ENCODE measurements at regions not wholly inside any gene's neighbourhood (a gene's known extent, or its start where the extent isn't known, plus 50 kb on each side); places are given as distances from the start of the nearest gene placed in this dataset.
A peak's percentile ranks its signal among the peaks of the same experiment; 100 is the strongest.

DNA sequence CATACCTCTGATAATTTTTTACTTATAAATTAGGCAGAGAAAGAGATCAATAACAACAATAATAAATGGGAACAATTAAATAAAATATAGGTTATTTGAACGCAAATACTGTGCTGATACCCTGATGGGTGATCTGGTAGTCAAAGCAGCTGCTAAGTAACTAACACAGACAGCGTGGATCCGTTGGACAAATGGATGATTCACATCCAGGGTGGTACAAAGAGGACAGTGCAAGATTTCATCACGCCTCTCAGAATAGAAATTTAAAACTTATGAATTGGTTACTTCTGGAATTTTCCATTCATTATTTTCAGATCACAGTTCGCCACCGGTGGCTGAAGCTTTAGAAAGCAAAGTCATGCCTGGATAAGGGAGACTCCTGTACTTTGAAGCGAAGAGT lies 1066.0 kb upstream of the ADGRL3 start:
- DNase-seq, result no peak

DNA sequence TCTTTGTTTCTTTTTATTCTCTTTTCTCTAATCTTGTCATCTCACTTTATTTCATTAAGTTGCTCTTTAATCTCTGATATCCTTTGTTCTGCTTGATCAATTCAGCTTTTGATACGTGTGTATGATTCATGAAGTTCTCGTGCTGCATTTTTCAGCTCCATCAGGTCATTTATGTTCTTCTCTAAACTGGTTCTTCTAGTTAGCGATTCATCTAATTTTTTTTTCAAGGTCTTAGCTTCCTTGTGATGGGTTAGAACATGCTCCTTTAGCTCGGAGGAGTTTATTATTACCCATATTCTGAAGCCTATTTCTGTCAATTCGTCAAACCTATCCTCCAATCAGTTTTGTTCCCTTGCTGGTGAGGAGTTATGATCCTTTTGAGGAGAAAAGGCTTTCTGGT lies 1045.0 kb upstream of the ADGRL3 start:
- DNase-seq, result no peak

DNA sequence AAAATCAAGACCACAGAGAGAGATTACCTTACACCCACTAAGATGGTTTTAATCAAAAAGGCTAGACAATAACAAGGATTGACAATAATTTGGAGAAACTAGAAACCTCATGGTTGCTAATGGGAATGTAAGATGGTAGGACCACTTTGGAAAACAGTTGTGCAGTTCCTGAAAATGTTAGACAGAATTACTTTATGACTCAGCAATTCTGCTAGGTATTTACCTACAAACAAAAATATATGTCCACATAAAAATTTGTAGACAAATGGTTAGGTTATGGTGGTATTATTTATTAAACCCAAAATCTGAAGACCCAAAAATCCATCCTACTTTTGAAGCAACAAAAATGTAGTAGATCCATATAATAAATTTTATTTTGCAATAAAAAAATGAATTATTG lies 1027.0 kb upstream of the ADGRL3 start:
- no peak for DNase-seq

DNA sequence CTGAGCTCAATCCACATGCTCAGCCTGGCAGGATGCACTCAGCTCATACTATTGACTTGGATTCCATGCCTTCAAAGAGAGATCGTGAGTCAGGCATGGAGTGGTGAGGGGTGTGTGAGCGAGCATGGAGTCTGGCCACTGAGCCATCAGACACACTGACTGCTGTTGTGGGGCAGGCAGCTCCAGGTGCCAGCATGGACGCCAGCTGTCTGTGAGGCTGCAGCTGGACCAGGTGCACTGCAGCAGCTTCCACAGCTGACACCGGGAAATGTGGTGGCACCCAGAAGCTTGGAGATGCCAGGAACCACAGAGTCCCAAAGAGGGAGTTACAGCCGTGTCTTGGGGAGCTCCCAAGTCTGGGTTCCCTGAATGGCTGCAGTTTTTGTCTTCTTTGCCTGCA lies 1026.4 kb upstream of the ADGRL3 start:
- DNase-seq, result no peak

DNA sequence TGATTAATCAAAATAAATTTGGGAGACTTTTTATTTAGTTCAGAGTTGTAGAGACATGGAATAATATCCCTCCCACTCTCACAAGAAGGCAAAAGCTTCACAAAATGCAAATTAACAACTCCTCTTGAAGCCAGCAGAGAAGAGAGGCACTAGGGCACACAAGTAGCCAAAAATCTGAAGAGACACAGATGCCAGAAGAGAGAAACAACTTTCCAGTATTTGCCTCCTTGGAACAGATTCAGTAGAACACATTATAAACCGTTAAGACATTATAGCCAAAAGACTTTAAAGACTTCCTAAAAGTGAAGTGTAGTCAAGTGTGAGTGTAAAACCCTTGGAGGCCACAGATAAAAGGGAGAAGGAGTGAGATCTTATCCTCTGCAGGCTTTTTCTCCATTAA lies 1024.9 kb upstream of the ADGRL3 start:
- DNase-seq, result no peak

DNA sequence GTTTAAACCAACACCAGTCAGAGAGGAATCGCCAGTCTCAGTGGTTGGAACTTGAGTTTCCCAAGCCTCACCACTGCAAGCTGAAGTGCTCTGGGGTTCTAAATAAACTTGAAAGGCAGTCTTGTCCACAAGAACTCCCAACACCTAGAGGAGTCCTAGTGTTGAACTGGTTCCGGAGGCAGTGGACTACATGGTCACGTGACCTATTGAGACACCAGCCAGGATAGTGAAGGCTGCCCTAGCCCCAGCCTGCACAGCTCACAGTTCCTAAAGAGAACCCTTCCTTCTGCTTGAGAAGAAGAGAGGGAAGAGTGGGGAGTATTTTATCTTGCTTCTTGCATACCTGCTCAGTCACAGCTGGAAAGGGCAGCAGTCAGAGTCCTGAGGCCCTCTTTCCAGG lies 1012.7 kb upstream of the ADGRL3 start:
- DNase-seq, result no peak

DNA sequence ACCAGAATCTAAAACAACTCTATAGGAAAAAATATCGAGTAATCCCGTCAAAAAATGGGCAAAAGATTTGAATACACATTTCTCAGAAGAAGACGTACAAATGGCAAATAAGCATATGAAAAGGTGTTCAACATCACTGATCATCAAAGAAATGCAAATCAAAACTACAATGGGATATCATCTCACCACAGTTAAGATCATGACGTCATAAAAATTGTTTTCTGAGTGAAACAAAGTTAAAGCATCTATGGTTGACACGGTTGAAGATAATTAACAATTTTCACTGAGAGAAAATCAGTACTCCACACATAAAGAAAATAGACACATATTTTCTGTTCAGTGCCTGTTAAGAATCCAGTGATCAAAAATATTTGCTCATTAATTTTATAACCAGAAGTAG lies 1010.8 kb upstream of the ADGRL3 start:
- no peak for DNase-seq

DNA sequence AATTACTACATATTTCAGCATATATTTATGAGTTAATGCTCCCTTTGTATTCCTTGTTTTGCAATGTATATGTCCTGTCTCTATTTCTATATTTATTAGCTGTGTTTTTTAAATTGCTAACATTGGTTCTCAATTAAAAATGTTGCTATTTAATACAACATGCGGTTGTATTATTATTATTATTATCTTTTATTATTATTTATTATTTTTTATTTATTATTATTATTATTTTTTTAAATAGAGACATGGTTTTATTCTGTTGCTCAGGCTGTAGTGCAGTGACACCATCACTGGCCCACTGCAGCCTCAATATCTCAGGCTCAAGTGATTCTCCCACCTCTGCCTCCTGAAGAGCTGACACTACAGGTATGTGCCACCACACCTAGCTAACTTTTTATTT lies 1005.9 kb upstream of the ADGRL3 start:
- DNase-seq, result no peak

DNA sequence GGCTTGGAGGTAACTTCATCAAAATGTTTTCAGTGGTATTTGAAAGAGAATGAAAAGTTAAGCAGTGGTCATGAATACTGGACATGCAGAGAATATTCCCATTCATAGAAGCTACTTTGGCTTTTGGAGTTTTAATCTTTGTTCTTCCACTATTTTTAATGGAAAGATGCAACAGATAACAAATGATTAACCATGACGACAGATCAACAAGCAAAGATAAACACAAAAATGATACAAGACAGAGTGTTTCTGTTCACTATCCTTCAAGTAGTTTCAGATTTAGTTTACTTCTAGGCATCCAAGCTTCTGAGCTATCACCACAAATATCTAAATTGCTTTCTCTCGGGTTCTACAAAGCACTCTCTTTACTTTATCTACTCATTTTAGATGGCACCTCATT lies 1004.9 kb upstream of the ADGRL3 start:
- DNase-seq, result no peak

DNA sequence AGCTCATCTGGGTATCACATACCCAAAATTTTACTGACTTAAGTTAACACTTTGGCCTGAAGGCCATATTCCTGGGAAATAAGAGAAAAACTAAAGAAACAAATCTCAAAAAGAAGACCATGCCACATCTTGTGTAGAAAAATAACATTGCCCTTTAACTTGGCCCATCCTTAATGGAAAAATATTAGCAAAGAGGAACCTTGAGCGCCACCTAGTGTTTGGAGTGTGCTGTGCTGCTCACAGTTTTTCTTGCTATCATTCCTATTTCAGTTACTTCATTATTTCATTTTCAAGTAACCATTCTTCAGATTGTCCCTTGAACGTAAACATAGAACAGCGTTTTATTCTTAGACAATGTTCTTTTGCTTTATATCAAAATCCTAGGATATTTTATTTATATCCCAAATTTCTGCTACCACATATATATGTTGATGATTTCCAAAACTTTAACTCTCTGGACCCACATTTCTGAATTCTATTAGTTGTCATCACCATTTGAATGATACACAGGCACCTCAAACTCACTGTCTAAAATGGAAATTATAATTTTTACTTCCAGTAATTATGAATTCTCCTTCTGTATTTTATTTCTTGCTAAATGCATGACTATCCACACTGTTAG lies 999.0 kb upstream of the ADGRL3 start:
- peak; percentile 17 to 45 for DNase-seq

DNA sequence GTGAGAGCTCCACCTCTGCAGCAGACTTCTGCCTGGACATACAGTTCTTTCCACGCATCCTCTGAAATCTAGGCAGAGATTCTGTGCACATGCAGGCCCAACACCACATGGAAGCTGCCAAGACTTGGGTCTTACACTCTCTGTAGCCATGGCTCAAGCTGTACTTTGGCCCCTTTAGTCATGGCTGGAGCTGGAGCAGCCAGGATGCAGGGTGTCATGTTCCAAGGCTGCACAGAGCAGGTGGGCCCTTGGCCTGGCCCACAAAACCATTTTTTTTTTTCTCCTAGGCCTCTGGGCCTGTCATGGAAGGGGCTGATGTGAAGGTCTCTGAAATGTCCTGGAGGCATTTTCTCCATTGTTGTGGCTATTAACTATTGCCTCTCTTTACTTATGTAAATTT lies 990.5 kb upstream of the ADGRL3 start:
- no peak for DNase-seq

DNA sequence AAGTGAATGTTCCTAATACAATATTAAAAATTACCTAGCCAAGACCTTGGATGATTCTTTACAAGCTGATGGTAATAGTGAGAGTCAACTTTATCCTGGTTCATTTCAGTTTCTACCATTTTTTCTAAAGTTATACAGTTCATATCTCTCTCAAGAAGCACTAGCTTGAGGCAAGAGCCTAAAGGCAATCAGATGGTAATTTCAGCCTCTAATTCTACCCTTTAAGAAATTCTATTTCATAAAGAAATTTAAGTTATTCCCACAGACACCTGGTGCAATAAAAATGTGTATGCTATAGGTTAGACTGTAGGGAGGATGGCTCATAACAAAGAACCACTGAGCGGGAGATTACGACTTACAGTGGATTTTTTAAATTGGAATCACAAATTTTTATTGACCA lies 984.2 kb upstream of the ADGRL3 start:
- no peak for DNase-seq

DNA sequence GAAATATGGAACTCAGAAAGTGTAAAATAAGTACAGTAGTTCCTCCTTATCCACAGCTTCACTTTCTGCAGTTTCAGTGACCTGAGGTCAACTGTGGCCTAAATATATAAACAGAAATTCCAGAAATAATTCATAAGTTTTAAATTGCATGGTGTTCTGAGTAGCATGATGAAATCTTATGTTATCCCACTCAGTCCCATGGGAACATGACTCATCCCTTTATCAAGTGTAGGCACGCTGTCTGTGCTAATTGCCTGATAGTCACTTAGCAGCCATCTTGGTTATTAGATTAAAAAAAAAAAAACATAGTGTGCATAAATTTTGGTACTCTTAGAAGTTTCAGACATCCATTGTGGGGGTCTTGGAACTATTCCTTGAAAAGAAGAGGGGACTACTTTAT lies 983.4 kb upstream of the ADGRL3 start:
- no peak for DNase-seq

DNA sequence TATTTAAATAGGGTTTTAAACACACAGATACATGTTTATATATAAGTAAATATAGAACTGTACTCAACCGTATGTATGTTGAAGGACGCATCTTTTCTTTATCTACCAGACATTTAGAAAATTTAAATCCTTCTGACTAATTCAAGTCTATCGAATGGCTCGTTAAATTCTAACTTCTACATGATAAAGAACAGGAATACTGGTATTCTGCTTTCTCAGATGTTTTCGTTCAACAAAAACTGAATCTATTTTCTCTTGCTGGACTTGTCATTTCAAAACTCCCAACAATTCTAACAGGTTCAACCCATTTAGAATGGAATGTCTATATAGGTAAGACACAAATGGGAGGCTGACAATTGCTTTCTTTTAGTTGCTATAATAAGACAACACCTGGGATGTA lies 978.3 kb upstream of the ADGRL3 start:
- no peak for DNase-seq

DNA sequence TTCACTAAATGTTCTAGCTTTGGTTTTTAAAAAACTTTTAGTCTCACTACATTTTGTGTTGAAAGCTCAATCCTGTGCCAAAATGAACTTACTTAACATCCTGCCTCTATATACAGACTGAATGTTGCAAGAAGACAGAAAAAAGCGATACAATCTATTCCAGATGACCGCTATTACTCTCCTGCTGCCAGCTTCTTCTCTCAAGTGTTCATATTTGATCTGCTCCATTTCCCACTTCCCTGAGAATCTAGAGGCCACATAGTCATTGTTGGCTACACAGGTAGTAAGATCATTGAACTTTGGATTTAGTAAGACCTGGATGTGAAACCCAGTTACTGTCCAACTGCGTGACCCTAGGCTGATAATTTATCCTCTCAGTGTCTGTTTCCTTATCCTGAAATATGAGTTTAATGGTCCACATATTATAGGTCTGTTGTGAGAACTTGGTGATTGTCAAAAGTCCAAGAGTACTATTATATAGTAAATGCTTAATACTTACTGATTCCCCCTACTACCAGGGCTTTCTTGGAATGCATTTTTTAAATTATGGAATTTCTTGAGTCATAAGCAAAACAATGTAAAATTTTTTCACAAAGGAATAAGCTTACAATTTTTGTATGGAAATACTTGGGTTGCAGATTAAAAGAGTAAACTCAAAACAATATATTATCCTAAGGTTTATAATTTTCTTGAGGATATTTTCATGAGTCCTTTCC lies 976.8 kb upstream of the ADGRL3 start:
- peak; percentile 34 to 50 for DNase-seq

DNA sequence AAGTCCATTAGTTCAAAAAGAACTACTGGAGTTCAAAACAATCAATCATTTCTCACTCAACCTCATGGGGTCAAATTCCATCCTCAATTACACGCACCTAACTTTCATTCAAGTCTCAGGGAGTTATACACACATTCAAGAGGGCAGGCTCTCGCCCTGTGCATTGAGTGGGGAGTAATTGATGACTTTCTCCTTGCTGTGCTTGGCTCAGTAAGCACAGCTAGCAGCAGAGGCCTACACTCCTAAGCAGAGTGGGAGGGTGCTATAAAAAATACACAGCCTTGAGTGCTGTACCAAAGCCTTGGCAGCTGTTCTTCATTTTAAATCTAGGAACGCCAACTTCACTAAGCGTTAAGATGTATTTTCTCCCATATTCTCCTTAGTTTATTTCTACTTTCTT lies 958.3 kb upstream of the ADGRL3 start:
- DNase-seq, result no peak

DNA sequence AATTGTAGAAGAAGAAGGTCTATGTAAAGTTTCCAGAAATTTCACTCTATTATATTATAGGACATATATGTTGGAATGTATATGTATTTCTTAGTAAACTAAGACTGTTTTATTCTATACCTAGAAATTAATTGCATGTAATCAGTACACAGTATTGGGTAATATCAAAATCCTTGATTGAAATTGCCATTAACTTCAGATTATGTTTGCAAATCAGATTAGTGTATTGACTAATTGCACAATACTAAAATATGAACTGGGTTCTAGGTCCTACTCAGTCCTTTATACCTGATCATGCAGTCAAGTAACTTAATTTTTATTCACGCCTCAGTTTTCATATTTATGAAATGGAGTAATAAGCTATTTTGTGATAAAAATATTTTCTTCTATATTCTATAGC lies 950.3 kb upstream of the ADGRL3 start:
- DNase-seq, result no peak

DNA sequence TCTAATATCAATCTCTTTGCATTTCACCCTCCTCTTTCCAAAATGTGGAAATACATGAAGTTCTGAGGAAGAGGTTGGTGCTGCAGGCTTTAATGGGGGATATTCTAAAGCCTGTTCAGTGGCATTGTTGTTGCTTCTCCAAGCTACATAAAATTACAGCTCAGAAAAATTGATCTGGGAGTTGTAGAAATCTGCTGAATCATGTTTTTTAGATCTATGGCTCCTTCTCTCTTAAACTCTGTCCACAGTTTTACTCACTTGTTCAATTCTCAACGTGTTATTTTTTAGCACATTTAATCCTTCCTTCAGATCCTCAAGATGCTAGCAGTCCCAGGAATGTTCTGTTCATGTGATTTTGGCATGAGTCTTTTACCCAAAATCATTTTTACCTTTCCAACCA lies 949.5 kb upstream of the ADGRL3 start:
- DNase-seq, result no peak

DNA sequence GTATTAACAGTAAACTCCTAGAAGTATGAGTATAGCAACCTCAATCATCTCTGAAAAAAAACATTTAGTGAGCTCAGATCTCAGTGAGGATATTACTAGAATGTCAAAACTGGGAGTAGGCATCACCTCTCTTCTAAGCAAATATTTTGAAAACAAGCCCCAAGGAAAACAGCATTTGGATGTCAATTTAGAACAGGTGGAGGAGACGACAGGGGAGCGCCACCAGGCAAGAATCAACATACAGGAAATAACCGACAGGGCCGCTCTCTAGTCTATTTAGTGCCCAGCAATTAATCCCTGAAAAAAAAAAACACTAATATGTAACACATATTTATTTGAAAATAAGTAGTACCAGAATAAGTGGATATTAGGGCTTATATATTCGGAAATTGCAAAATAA lies 940.3 kb upstream of the ADGRL3 start:
- DNase-seq, result no peak

DNA sequence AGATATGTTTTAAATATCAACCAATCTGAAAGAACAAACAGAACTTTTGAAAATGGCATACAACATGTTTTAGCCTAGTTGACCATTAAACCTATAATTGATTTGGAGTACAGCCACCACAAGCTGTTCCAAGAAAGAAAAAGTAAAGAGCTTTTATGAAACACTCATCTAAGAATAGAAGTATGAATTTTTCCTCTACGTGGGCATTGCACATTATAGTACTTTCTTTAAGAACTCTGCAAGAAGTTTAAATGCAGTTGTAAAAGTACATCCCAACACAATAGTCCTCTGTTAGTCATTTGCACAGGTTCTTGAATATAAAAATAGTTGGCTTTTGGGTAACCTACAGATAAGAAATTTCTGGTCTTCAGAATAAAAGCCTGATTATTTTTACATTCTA lies 933.6 kb upstream of the ADGRL3 start:
- DNase-seq, result peak in 1 of 2 donors; percentile 24

DNA sequence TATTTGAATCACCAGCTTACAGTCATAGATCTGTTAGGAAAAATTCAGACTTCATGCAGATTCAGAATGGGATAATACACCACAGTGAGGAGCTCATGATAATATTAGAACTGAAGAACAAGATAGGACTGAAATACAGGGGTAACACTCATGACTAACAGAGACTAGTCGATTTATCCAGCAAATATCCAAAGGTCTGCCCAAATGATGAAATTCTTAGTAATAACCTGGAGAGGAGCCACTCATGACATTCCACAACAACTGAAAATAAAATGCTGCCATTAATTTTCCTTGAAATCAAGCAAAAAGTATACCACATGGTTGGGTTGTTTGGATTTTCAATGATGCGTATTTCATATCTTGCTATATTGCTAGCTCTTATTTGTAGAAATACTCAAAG lies 903.7 kb upstream of the ADGRL3 start:
- no peak for DNase-seq

DNA sequence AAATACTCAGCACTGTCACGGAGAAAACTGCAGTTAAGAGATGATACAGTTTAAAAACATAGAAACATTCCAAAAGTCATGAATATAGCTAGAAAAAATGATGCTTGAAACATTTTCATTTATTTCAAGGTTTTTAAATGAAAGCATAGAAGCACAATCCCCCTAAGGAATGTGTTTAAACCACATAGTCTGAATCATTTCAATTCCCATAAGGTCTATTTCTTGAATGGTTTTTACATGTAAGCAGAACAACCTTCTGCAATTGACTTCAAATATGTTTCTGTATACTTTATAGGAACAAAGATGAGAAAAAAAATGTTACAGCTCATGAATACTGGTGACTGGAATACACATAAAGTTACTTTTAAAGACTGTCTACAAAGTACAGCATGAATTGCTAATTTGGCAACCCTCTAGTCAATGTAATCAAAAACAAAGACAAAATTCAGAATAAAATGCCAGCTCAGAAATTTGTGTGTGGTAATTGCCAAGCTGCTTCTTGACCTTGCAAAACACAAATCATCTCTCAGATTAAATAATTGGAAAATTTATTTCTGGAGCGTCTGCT lies 886.4 kb upstream of the ADGRL3 start:
- no peak for DNase-seq

DNA sequence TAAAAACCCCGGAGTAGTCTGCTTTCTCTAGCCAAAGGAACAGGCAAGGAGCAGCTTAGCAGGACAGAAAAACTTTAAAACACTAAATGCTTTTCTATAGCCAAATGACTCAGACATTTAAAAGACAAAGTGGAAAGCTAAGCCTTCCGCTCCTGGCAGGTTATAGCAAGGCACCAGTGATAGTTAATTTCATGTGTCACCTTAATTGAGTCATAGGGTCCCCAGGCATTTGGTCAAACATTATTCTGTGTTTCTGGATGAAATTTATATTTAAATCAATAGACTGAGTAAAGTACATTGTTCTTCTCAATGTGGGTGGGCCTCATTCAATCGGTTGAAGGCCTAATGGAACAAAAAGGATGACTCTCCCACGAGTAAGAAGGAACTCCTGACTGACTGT lies 885.7 kb upstream of the ADGRL3 start:
- no peak for DNase-seq

DNA sequence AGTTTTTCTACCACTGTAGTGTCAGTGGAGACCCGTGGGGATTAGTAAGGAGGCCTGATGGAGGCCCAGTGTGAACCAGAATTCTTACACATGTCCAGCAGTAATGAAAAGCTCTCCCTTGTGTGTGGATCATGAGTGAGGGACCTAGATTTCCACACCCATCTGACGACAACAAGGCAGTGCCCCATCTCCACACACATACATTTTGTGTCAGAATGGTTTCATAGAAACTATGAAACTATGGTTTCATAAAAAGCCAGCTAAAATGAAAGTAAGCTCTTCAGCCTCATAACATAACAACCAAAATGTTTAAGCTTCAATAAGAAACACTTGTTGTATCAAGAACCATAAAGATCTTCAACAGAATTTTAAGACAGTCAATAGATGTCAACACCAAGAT lies 884.5 kb upstream of the ADGRL3 start:
- no peak for DNase-seq
